ENCODE measurements at regions not wholly inside any gene's neighbourhood (a gene's known extent, or its start where the extent isn't known, plus 50 kb on each side); places are given as distances from the start of the nearest gene placed in this dataset.

DNA sequence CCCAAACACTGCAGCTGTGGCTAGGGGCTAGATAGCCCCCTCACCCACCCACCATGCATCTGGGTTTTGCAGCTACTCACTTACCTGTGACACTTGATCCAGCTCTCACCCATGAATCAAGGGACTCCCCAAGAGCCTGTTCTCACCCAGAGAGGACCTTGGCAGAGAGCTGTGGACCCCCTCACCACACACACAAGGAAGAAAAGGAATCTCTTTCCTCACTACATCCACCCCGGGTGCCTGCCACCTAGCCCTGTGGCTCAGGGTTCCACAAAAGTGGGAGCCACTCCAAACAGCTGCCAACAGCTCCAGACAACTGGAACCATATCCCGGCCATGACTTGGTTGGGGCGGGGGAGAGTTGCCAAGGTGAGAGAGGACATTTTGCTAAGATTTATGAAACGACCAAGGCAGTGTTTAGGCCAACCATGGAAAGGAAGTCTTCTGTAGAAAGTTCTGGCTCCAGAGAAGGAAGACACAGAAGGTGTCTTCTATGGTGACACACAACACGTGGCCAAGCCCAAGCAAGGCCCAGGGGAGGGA is 522.1 kb upstream of the RAB6C start:
- H3K4me3 ChIP-seq (replicated peaks; ENCODE audit: low read depth, low read length), result no peak overlapping the region
- no peak for DNase-seq (ENCODE audit: extremely low read depth, low read depth)
- TF ChIP-seq, protein P1, sequence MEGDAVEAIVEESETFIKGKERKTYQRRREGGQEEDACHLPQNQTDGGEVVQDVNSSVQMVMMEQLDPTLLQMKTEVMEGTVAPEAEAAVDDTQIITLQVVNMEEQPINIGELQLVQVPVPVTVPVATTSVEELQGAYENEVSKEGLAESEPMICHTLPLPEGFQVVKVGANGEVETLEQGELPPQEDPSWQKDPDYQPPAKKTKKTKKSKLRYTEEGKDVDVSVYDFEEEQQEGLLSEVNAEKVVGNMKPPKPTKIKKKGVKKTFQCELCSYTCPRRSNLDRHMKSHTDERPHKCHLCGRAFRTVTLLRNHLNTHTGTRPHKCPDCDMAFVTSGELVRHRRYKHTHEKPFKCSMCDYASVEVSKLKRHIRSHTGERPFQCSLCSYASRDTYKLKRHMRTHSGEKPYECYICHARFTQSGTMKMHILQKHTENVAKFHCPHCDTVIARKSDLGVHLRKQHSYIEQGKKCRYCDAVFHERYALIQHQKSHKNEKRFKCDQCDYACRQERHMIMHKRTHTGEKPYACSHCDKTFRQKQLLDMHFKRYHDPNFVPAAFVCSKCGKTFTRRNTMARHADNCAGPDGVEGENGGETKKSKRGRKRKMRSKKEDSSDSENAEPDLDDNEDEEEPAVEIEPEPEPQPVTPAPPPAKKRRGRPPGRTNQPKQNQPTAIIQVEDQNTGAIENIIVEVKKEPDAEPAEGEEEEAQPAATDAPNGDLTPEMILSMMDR (IDR thresholded peaks at IDR 0.05; ENCODE audit: low read depth, low read length, missing control alignments), result no peak

DNA sequence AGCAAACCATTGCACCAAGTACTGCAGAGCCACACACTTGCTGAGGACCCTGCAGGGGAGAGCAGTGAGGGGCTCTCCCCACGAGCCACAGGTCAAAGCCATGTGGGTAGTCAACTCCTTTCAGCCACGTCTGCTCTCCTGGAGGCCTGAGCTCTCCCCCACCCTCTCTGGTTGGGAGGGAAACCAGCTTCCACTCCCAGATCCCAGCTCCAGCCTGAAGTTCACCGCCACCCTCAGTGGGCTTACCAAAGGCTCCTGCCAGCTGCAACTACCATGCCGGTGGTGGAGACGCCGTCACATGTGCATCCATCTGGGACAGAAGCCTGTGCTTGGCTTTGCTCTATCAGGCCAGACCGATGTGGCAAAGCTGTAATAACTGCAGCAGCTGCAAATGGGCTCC is 521.5 kb upstream of the RAB6C start:
- no peak for DNase-seq (ENCODE audit: extremely low read depth, low read depth)
- H3K4me3 ChIP-seq (replicated peaks; ENCODE audit: low read depth, low read length), result no peak overlapping the region
- TF ChIP-seq, protein P1 (IDR thresholded peaks at IDR 0.05; ENCODE audit: low read depth, low read length, missing control alignments), result no peak

DNA sequence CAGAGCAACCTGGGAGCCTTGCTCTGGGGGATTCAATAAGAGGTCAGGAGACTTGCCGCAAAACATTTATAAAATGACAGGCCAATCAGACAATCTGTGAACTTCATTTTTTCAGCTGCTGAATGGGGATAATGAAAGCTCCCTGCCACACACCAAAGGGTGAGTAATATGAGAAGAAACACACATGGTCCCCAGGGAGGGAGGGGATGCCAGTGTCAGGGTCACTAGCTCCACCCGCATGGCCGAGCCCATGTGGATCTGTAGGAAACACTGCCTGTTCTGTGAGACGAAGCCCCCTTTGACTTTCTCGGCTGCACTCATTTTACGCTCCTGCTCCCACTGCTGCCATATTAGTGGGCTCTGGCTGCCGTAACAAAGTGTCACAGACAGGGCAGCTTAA is 521.0 kb upstream of the RAB6C start:
- DNase-seq (ENCODE audit: extremely low read depth, low read depth), result no peak
- TF ChIP-seq, protein P1 (IDR thresholded peaks at IDR 0.05; ENCODE audit: low read depth, low read length, missing control alignments), result no peak
- H3K4me3 ChIP-seq (replicated peaks; ENCODE audit: low read depth, low read length), result no peak overlapping the region

DNA sequence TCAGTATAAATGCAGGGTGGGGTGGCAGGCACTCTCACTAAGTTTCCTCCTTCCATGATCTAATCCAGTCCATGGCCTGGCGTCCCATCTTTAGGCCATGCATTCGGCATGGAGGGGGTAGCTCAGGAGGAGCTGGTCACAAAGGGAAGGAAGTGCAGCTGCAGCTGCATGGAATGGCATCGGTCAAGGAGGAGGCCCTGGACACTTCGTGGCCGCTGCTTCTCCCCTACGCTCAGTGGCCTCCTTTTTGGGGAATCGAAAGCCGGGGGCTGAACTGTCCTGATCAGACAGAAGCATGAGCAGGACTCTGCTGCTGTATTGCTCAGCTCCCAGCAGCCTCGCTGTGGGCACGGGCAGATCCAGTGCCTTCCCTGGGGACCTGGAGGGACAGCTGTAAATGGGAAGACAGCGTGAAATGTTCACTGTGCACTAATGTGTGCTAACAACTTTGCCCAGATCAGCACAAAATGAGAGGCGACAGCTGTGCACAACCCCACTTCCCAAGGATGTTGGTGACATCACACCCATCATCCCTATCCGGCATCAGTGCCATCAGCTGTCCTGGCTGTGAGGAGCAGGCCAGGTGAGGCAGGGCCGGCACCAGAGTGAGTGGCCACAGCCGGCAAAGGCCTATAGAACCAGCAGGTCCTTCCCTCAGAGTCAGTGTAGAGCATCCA is 520.1 kb upstream of the RAB6C start:
- H3K4me3 ChIP-seq (replicated peaks; ENCODE audit: low read depth, low read length), result no peak overlapping the region
- DNase-seq (ENCODE audit: extremely low read depth, low read depth), result no peak
- TF ChIP-seq, protein P1 (IDR thresholded peaks at IDR 0.05; ENCODE audit: low read depth, low read length, missing control alignments), result no peak

DNA sequence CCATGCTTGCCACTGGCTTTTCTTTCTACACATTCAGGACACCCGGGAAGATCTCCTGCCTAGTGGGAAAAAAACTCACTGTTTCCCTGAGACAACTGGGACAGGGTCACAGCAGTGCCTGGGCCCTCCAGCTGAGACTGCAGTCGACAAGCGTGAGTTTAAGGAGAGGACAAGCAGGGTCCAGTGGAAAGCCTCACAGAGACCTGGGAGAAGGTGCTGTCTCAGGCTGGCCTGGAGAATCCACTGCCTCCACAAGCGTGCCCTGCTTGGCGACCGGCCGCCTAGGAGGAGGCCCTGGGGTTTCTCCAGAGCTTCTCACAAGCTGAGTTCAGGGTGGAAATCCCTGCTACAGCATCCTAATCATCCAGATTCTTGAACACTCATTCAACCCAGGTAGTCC is 519.6 kb upstream of the RAB6C start:
- TF ChIP-seq, protein P1 (IDR thresholded peaks at IDR 0.05; ENCODE audit: low read depth, low read length, missing control alignments), result no peak
- no peak for DNase-seq (ENCODE audit: extremely low read depth, low read depth)
- no peak overlapping the region for H3K4me3 ChIP-seq (replicated peaks; ENCODE audit: low read depth, low read length)

DNA sequence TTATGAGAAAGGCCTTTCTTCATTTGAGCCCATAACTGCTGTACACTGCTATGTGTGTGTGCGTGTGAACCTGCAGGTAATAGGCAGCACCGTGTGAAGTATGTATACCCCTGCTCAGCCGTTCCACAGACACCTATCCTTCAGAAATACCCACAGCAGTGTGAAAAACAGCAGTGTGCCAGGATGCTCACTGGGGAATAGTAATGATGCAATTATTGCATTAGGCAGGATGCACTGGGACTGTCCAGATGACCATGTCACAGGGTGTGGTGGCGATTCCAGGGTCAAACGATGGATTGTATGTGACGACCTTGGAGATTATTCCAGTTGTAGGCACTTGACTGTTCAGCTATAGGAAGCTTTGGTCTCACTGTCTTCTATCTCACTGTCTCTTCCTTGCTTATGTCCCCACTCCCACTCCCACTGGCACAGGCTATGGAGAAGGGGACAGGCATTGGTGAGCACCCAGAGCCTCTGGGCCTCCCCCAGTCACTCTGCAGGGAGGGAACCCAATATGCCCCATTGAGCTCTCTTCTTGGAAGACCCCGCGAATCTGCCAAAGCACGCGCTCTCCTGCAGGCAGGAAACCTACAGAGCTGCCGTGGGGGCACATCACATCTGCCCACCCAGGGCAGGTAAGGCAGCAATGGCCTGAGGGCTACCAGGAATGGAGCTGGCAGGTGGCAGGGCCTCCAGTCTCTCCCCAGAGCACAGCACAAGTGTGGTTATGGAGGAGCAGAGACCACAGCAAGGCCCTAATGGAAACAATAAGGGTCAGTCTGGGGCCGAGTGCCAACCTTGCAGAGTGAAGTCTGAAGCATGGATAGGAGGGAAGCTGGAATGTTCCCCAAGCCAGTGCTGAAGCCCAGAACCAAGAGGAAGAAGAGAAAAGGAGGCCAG is 518.9 kb upstream of the RAB6C start:
- DNase-seq (ENCODE audit: extremely low read depth, low read depth), result no peak
- no peak overlapping the region for H3K4me3 ChIP-seq (replicated peaks; ENCODE audit: low read depth, low read length)
- TF ChIP-seq, protein P1 (IDR thresholded peaks at IDR 0.05; ENCODE audit: low read depth, low read length, missing control alignments), result no peak
